ENCODE measurements at regions not wholly inside any gene's neighbourhood (a gene's known extent, or its start where the extent isn't known, plus 50 kb on each side); places are given as distances from the start of the nearest gene placed in this dataset.

GRCh38 chr4:58602022-58602421 is 1491.8 kb upstream of the IGFBP7 start:
- Histone ChIP-seq H3K9me3 (ENCODE audit: low read length) (no peaks in the 10 kb centered on the region), H3K36me3 (ENCODE audit: insufficient read depth, low read length) (no peaks in the 10 kb centered on the region), H3K79me2 (ENCODE audit: insufficient read depth, low read length) (no peaks in the 10 kb centered on the region), H3K27ac (ENCODE audit: low read depth, low read length, poor library complexity, severe bottlenecking) (no peak overlapping the region), H3K9ac (ENCODE audit: low read length) (no peak overlapping the region), H3K4me1 (ENCODE audit: insufficient read depth, low read length, severe bottlenecking) (no peaks in the 10 kb centered on the region), H3F3A (ENCODE audit: insufficient read depth, low read length) (no peaks in the 10 kb centered on the region), H4K20me1 (ENCODE audit: insufficient read depth, low read length) (no peaks in the 10 kb centered on the region), H3K27me3 (ENCODE audit: insufficient read depth, low read length) (no peaks in the 10 kb centered on the region), H2AFZ (ENCODE audit: low read length) (no peak overlapping the region), H3K4me2 (ENCODE audit: low read length) (no peak overlapping the region), H3K4me3 (ENCODE audit: low read depth, low read length, poor library complexity, severe bottlenecking) (no peak overlapping the region), H3K9me2 (ENCODE audit: low read depth, low read length) (no peaks in the 10 kb centered on the region)
- TF ChIP-seq CTCF (IDR thresholded peaks at IDR 0.05; ENCODE audit: low read length) (no peak), EZH2 (IDR thresholded peaks at IDR 0.05; ENCODE audit: borderline replicate concordance, low read length) (no peak)

- Histone ChIP-seq H3K4me2 (ENCODE audit: low read length) (no peak overlapping the region), H3K27ac (ENCODE audit: low read depth, low read length, poor library complexity, severe bottlenecking) (no peak overlapping the region), H3K36me3 (ENCODE audit: insufficient read depth, low read length) (no peaks in the 10 kb centered on the region), H3K79me2 (ENCODE audit: insufficient read depth, low read length) (no peaks in the 10 kb centered on the region), H3K27me3 (ENCODE audit: insufficient read depth, low read length) (no peaks in the 10 kb centered on the region), H2AFZ (ENCODE audit: low read length) (no peak overlapping the region), H4K20me1 (ENCODE audit: insufficient read depth, low read length) (no peaks in the 10 kb centered on the region), H3K9ac (ENCODE audit: low read length) (no peak overlapping the region), H3K9me3 (ENCODE audit: low read length) (no peaks in the 10 kb centered on the region), H3K4me1 (ENCODE audit: insufficient read depth, low read length, severe bottlenecking) (no peaks in the 10 kb centered on the region), H3K4me3 (ENCODE audit: low read depth, low read length, poor library complexity, severe bottlenecking) (no peak overlapping the region), H3F3A (ENCODE audit: insufficient read depth, low read length) (no peaks in the 10 kb centered on the region), H3K9me2 (ENCODE audit: low read depth, low read length) (no peaks in the 10 kb centered on the region)
- TF ChIP-seq EZH2 (IDR thresholded peaks at IDR 0.05; ENCODE audit: borderline replicate concordance, low read length) (no peak), CTCF (IDR thresholded peaks at IDR 0.05; ENCODE audit: low read length) (no peak)
Measured at GRCh38 chr4:58600290-58600689, 1490.1 kb upstream of the IGFBP7 start.

- H4K20me1 ChIP-seq (ENCODE audit: insufficient read depth, low read length): no peaks in the 10 kb centered on the region
- no peaks in the 10 kb centered on the region for H3K27me3 ChIP-seq (ENCODE audit: insufficient read depth, low read length)
- H2AFZ ChIP-seq (ENCODE audit: low read length): no peak overlapping the region
- H3K4me2 ChIP-seq (ENCODE audit: low read length): no peak overlapping the region
- H3F3A ChIP-seq (ENCODE audit: insufficient read depth, low read length): no peaks in the 10 kb centered on the region
- no peaks in the 10 kb centered on the region for H3K36me3 ChIP-seq (ENCODE audit: insufficient read depth, low read length)
- no peak overlapping the region for H3K4me3 ChIP-seq (ENCODE audit: low read depth, low read length, poor library complexity, severe bottlenecking)
- H3K4me1 ChIP-seq (ENCODE audit: insufficient read depth, low read length, severe bottlenecking): no peaks in the 10 kb centered on the region
- H3K27ac ChIP-seq (ENCODE audit: low read depth, low read length, poor library complexity, severe bottlenecking): no peak overlapping the region
- TF ChIP-seq CTCF (IDR thresholded peaks at IDR 0.05; ENCODE audit: low read length) (no peak), EZH2 (IDR thresholded peaks at IDR 0.05; ENCODE audit: borderline replicate concordance, low read length) (no peak)
- H3K9me3 ChIP-seq (ENCODE audit: low read length): no peaks in the 10 kb centered on the region
- no peaks in the 10 kb centered on the region for H3K9me2 ChIP-seq (ENCODE audit: low read depth, low read length)
- no peak overlapping the region for H3K9ac ChIP-seq (ENCODE audit: low read length)
- H3K79me2 ChIP-seq (ENCODE audit: insufficient read depth, low read length): no peaks in the 10 kb centered on the region
Measured at GRCh38 chr4:58590722-58591121, 1480.5 kb upstream of the IGFBP7 start.

Data from OCI-LY1 (cell line).